ENCODE measurements at regions not wholly inside any gene's neighbourhood (a gene's known extent, or its start where the extent isn't known, plus 50 kb on each side); places are given as distances from the start of the nearest gene placed in this dataset.

DNA sequence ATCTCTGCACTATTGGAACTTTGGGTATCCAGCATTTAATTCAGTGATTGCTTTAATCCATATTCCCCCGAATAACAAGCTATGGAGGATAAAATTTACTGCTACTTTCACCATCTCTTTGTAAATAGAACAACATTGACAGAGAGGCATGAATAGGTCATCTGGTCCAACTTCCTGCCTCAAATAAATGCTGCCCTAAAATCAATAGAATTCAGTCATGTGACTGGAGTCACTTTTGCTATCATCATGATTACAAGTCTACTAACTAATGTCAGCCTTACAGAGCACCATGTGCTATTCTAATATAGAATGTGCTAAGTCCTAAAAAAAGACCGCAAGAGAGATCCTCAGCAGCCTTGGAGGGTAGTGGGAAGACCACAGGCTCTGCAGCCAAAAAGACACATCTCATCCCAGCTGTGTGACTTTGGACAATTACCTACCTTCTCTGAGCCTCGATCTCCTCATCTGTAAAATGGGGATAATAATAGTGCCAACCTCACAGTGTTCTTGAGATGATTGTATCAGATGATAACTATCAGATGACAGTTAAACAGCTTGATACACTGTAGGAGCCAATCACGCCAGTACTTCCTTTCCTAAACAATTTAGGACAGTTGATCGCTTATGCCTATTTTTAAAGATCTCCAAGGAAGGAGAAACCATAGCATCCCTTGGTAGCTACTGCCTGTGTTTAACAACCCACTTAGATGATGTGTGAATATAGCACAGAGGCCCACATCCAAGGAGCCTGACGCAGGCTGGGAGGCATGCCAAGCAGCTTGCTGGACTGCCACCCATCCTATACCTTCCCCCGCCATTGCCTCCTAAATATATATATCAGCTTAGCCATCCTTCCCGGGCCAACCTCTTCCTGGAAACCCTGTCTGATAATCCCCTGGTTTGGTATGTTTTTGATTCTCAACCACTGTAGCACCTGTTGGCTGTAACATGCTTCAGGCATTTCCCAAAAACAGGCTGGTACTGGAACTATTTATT, 77.3 kb upstream of the PHF21A start:
- Mint-ChIP-seq H3K4me1 (ENCODE audit: low read depth) (no peaks in the 10 kb centered on the region), H3K9me3 (no peaks in the 10 kb centered on the region), H3K4me3 (no peak overlapping the region), H3K36me3 (ENCODE audit: low read depth) (no peaks in the 10 kb centered on the region), H3K27ac (no peak overlapping the region), H3K27me3 (ENCODE audit: insufficient read depth) (peaks cover 31% of the 10 kb centered on the region)
- TF ChIP-seq, protein P1, sequence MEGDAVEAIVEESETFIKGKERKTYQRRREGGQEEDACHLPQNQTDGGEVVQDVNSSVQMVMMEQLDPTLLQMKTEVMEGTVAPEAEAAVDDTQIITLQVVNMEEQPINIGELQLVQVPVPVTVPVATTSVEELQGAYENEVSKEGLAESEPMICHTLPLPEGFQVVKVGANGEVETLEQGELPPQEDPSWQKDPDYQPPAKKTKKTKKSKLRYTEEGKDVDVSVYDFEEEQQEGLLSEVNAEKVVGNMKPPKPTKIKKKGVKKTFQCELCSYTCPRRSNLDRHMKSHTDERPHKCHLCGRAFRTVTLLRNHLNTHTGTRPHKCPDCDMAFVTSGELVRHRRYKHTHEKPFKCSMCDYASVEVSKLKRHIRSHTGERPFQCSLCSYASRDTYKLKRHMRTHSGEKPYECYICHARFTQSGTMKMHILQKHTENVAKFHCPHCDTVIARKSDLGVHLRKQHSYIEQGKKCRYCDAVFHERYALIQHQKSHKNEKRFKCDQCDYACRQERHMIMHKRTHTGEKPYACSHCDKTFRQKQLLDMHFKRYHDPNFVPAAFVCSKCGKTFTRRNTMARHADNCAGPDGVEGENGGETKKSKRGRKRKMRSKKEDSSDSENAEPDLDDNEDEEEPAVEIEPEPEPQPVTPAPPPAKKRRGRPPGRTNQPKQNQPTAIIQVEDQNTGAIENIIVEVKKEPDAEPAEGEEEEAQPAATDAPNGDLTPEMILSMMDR (IDR thresholded peaks at IDR 0.05): no peak
- no peak for DNase-seq

DNA sequence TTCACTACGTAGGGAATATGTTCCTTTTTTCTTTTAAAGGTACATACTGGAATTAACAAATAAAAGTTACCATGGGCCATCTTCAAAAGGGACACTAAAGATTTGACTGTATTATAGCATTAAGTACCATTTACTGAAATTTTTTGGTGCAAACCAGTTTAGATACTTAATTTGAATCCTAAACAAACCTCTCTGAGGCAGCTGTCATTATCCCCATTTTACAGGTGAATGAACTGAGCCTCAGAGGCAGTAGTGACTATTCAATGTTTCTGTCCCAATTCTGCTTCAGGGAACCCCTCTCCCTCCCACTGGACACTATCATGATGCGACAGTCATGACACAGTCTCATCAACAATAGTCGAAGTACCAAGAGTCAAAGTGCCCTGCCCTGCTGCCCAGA, 76.2 kb upstream of the PHF21A start:
- Mint-ChIP-seq H3K36me3 (ENCODE audit: low read depth) (no peaks in the 10 kb centered on the region), H3K27ac (no peak overlapping the region), H3K27me3 (ENCODE audit: insufficient read depth) (peaks cover 26% of the 10 kb centered on the region), H3K4me1 (ENCODE audit: low read depth) (no peaks in the 10 kb centered on the region), H3K4me3 (no peak overlapping the region), H3K9me3 (no peaks in the 10 kb centered on the region)
- TF ChIP-seq, protein P1 (IDR thresholded peaks at IDR 0.05): no peak
- DNase-seq: no peak

DNA sequence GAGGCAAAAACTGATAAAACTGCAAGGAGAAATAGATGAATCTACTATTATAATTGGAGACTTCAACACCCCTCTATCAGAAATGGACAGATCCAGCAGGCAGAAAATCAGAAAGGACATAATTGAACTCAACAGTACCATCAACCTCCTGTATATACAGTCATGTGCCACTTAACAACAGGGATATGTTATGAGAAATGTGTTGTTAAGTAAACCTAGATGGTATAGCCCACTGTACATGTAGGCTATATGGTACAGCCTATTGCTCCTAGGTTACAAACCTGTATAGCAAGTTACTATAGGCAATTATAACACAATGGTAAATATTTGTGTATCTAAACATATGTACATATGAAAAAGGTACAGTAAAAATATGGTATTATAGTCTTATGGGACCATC, 66.8 kb upstream of the PHF21A start:
- H3K9me3 Mint-ChIP-seq: peaks cover 8% of the 10 kb centered on the region
- no peak overlapping the region for H3K4me3 Mint-ChIP-seq
- no peaks in the 10 kb centered on the region; the same call in 1 of the 2 replicates for H3K36me3 Mint-ChIP-seq (ENCODE audit: low read depth)
- peaks cover 15% of the 10 kb centered on the region for H3K4me1 Mint-ChIP-seq (ENCODE audit: low read depth)
- TF ChIP-seq, protein P1 (IDR thresholded peaks at IDR 0.05): no peak
- H3K27me3 Mint-ChIP-seq (ENCODE audit: insufficient read depth): peaks cover 22% of the 10 kb centered on the region
- no peak overlapping the region for H3K27ac Mint-ChIP-seq
- no peak for DNase-seq

DNA sequence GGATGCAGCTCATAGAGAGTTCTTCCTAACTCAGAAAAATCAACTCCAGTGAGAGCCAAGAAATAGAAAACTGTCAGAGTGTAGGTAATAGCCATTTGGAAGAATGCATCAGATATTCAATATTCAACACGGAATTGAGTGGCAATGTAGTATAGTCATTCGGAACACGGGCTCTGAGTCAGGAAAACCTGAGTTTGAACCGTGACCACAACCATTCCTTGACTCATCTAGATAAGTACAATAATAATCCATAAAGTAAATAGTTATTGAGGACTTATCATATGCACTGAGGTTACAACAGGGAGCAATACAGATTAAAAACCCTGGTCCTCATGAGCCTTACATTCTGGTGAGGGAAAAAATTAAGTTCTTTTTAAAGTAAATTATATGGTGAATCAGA, 62.6 kb upstream of the PHF21A start:
- Mint-ChIP-seq H3K27ac (no peak overlapping the region), H3K4me1 (ENCODE audit: low read depth) (peaks cover 15% of the 10 kb centered on the region)

DNA sequence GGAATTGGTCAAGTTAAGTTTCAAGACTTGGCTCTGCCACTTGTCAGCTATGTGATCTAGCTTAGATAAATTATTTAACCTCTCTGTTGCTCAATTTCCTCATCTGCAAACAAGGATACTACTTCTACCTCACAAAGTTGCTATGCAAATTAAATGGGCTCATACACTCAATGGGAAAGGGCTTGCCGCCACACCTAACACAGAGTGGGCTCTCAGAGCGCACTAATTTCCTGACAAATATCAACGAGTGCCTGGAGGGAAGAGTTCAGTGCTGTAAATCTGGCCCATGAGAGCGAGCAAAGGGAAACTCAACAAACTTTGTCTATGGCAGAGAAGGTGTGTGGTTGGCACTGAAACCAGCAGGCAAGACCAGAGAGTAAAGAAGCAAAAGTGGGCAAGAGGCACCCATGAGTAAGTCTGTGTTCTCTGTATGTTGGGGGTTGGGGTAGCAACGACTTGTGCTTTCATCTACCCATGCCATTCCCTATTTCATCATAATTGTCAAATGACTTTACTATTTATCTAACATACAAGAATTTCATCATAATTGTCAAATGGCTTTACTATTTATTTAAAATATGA, 60.7 kb upstream of the PHF21A start:
- H3K27me3 Mint-ChIP-seq (ENCODE audit: insufficient read depth): peaks cover 24% of the 10 kb centered on the region
- DNase-seq: no peak
- no peaks in the 10 kb centered on the region for H3K9me3 Mint-ChIP-seq
- no peaks in the 10 kb centered on the region for H3K36me3 Mint-ChIP-seq (ENCODE audit: low read depth)
- TF ChIP-seq, protein P1 (IDR thresholded peaks at IDR 0.05): no peak
- no peak overlapping the region for H3K4me3 Mint-ChIP-seq
- no peak overlapping the region for H3K27ac Mint-ChIP-seq
- H3K4me1 Mint-ChIP-seq (ENCODE audit: low read depth): peaks cover 15% of the 10 kb centered on the region

More for the DNA sequence above, 62.6 kb upstream of the PHF21A start:
- H3K9me3 Mint-ChIP-seq: no peaks in the 10 kb centered on the region
- TF ChIP-seq, protein P1 (IDR thresholded peaks at IDR 0.05): no peak
- H3K27me3 Mint-ChIP-seq (ENCODE audit: insufficient read depth): peaks cover 26% of the 10 kb centered on the region
- no peak overlapping the region for H3K4me3 Mint-ChIP-seq
- peak; percentile 10 for DNase-seq
- H3K36me3 Mint-ChIP-seq (ENCODE audit: low read depth): no peaks in the 10 kb centered on the region

All from HFFc6 (cell line).